NCI-H526 treated with DMSO at 0.1 percent for 48 hours (cell line): ENCODE measurements at regions not wholly inside any gene's neighbourhood (a gene's known extent, or its start where the extent isn't known, plus 50 kb on each side); places are given as distances from the start of the nearest gene placed in this dataset.

ENCODE experiments used
- DNase-seq: peaks from one replicate; lab custom pipeline; 2025; lab: John Stamatoyannopoulos, UW

GRCh38 chr3:182214416-182214815 is 502.7 kb downstream of the SOX2 start:
- no peak for DNase-seq

GRCh38 chr3:182215881-182216280 is 504.2 kb downstream of the SOX2 start:
- DNase-seq = no peak

DNA sequence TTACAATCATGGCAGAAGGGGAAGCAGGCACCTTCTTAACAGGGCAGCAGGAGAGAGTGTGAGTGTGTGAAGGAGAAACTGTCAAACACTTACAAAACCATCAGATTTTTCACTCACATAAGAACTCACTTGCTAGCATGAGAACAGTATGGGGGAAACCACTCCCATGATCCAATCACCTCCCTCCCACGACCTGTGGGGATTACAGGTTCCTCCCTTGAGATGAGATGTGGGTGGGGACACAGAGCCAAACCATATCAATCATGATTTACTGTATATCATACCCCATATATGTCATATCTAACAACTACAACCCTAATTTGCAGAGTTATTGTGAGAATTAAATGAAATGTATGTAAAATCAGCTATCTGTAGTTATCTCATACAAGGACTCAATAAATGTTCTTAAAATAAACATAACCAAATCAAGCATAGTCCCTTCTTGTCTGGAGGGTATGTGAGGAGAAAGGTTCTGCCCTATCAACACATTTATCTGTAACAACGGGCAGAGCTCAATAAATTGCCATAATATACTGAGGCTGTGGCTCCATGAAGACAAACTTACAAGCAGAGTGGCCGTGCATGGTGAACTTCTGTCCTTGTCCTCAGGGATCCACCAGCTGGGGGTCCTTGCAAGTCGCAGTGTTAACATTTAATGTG is 504.7 kb downstream of the SOX2 start:
- no peak for DNase-seq

DNA sequence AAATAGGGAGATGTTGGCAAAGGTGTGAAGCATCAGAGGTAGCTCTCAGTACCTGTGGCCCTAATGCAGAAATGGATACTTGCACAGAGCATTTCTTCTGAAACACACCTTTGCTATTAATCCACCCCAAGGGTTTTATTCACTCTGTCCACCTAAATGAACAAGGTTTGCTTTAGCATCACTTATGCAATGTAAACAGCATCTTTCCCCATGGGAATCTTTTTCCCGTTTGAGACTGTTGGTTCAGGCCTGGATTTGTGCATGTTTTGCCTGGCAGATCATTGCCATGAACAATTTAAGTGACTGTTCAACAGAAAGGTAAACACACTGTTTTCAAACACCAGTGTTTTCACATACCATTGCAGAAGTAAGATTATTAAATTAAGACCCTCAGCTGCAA is 508.3 kb downstream of the SOX2 start:
- peak; percentile 70 for DNase-seq

DNA sequence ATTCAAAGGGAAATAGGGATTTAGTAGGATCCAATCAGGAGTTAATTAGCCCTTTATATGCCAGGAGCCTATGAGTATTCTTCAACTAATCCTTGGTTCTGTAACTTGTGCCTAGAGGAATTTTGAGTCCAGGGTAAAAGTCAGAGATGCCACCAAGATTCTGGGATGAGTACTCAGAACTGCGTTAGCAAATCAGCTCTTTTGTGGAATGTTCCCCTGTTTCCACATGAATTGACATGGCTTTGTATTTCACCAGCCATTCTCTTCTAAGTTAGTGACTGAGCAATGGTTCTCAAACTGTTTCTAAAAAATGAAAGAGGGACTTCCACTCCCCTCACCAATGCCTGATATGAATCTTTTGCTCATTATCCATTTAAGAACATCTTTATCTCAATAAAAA is 508.7 kb downstream of the SOX2 start:
- no peak for DNase-seq

DNA sequence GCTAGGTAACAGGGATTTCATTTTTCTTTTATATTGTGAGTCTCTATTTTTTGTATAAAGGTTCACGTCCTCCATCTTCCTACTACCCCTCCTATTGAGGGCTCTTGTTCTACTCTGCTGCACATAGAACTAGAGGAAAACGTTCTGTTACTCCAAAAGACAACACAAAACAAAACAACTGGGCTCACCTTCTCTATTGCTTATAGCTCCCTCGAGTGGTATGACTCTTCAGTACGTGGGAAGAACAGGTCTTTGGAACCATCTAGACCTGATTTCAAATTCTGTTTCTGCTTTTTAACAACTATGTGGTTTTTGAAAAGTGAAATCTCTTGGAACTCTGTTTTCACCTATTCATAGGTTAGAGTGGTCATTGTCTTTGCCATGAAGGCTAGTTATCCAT is 515.3 kb downstream of the SOX2 start:
- DNase-seq = no peak

DNA sequence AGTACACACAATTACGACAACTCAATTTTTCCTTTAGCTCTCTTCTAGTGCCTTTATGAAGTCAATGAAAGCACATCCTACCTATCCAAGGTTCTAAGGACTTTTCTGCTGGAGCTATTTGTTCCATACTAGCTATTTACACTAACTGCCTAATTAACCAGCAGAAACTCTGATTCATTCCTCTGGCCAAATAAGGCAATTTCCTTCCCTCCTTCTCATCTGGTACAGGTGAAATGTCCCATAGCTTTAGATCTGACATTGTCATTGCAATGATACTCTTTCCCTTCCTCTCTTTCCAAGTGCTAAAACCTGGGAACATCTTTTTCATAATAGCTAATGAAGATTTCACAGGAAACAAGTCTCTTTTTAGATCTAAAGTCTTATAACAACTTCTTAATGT is 521.7 kb downstream of the SOX2 start:
- DNase-seq = no peak

GRCh38 chr3:182233957-182234356 is 522.2 kb downstream of the SOX2 start:
- DNase-seq = no peak

DNA sequence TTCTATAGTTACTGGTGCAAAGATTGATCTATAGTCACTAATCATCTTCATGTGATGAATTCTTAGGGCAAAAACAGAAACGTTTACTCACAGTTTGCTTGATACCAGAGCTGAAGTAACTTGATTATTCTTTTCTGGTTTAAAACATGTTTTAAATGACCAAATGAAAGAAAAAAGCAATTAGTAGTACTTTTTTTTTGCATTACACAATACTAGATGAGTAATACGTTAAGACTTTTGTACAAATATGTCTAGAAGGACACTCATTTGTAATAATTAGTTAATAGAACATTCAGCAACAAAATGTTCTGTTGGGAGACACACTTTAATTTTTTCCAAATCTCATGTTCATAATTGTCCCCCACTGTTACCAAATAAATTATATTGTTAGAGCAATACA is 523.2 kb downstream of the SOX2 start:
- no peak for DNase-seq

DNA sequence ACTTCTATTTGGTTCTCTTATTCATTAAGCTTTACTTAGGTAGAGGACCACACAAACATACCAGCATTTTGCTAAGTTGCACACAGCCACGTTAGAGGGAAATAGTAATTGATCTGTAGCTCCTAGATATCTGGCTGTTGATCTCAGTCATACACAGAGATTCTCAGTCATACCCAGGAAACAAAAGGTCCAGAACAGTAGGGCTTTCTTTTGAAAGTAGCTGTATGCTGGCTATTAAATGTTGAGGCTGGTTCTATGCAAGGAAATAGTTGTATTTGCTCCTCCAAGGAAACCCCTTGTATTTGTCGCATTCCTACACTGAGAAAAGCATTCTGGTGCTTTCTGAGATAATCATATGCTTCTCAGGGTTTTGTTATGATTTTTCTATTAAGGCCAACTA is 523.8 kb downstream of the SOX2 start:
- DNase-seq = no peak

DNA sequence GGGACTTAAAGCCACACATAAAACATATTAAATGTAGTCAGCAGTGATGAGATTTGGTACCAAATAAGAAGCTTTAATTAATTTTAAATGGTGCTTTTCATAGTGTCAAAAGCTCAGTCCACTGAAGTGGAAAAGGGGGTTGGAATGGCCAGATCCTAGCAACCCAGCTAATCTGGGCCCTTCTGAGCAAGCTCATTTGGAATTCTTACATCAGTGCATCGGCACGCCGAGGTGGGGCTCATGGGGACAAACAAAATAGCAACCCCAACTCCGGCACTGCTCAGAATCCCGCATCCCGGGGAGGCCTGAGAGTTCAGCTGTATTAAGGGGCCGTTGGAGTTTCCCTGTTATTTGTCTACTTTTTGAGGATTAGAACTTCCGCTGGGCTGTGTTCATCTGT is 526.4 kb downstream of the SOX2 start:
- no peak for DNase-seq

- DNase-seq = no peak
Measured at GRCh38 chr3:182239316-182239715, 527.6 kb downstream of the SOX2 start.

GRCh38 chr3:182240474-182240873 is 528.7 kb downstream of the SOX2 start:
- no peak for DNase-seq

GRCh38 chr3:182241196-182241765 is 529.6 kb downstream of the SOX2 start:
- DNase-seq = no peak

DNA sequence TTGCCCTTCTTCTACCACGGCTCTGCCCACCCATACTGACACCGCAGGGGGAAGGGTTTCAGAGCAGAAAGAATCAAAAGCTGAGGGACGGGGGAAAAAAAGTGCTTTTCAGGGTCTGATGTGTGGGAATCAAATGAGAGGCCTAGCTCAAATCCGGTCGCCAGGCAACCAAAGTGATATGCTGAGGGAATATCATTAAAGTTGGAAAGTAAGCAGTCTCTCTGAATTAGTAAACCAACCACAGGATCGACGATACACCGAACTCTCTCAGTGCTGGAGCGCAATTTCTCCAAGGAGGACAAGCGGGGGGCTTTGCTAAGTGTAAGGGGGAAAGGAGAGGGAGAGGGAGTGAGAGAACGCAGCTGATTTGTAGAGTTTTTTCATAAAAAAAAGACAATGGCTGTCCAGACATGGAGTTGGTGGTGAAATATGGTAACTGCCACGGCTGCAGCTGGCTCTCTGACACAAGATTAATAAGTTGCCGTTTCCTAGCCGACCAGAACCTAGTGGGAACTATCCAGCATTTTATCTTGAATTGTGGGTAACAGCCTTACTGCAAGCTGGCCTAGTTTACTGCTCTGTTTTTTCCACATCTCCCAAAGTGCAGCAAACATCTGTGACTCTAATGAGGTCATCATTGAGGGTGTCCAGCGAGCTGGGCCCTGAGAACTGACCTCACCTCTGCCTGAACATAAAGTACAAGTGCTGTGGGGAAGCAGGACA is 530.2 kb downstream of the SOX2 start:
- no peak for DNase-seq

- no peak for DNase-seq
Measured at GRCh38 chr3:182242489-182242942, 530.8 kb downstream of the SOX2 start.

- no peak for DNase-seq
Measured at GRCh38 chr3:182243625-182244024, 531.9 kb downstream of the SOX2 start.

- DNase-seq = no peak
Measured at GRCh38 chr3:182244222-182244971, 532.7 kb downstream of the SOX2 start.

GRCh38 chr3:182245059-182245458 is 533.3 kb downstream of the SOX2 start:
- no peak for DNase-seq

GRCh38 chr3:182246870-182247269 is 535.1 kb downstream of the SOX2 start:
- no peak for DNase-seq

- no peak for DNase-seq
Measured at GRCh38 chr3:182248349-182248880, 536.7 kb downstream of the SOX2 start.

DNA sequence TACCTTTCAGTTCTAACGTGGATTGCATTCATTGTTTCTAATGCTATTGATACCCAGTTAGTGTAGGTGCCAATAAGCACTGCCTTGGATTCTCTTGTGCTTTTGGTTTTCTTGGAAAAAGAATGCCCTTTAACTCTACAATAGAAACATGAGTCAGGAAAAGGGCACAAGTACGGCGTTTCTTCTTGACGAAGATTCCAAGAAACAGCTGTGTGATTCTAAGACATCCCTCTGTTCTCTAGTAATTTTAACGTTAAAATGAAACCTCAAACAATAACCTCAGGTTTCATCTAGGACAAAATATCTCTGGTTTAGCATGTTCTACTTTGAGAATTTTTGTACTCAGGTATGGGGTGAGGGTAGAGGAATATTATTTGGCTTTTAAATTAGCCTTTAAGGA is 540.5 kb upstream of the ATP11B start:
- DNase-seq = no peak
